Natural killer cell (primary cell): ENCODE measurements at regions not wholly inside any gene's neighbourhood (a gene's known extent, or its start where the extent isn't known, plus 50 kb on each side); places are given as distances from the start of the nearest gene placed in this dataset.

ENCODE experiments used
- ATAC-seq, 3 donors: fragments of 150-1000 bp in 2 of 3; fragments of 200-7000 bp in 1 of 3; cut with Tn5 transposase; 1 replicate in 1 of 3; 2 replicates in 2 of 3; pipeline ENCODE4 v1.10.0; 2021; ENCODE audit warnings: mild to moderate bottlenecking in 2 of 3, moderate library complexity in 2 of 3
- DNase-seq, 2 donors: peaks; one replicate each; pipeline versions ENCODE4 v3.0.0 to v3.0.0-alpha.2; 2013 to 2021; ENCODE audit warnings: mixed read lengths in 1 of 2
- H3K27ac ChIP-seq: one replicate; pipeline ENCODE4 v1.5.1; 2013; ENCODE audit warnings: mild to moderate bottlenecking, low read length
- H3K27me3 ChIP-seq: one replicate; pipeline ENCODE4 v1.6.1; 2013; ENCODE audit warnings: low read length; ENCODE audit not compliant: control insufficient read depth, insufficient read depth
- H3K36me3 ChIP-seq: one replicate; pipeline ENCODE4 v1.6.1; 2013; ENCODE audit warnings: low read length; ENCODE audit not compliant: control insufficient read depth, insufficient read depth
- H3K4me1 ChIP-seq: one replicate; pipeline ENCODE4 v1.6.1; 2013; ENCODE audit warnings: low read length; ENCODE audit not compliant: control insufficient read depth, insufficient read depth
- H3K4me3 ChIP-seq: one replicate; pipeline ENCODE4 v1.5.1; 2013; ENCODE audit warnings: low read length
- H3K9me3 ChIP-seq: one replicate; pipeline ENCODE4 v1.6.1; 2013; ENCODE audit warnings: low read length; ENCODE audit not compliant: control insufficient read depth, insufficient read depth
- H3K27ac Mint-ChIP-seq, 2 donors: one replicate each; pipeline ENCODE4 v1.8.0; 2022; ENCODE audit warnings: mild to moderate bottlenecking in 2 of 2, mixed read lengths in 2 of 2, moderate library complexity in 1 of 2
- H3K27me3 Mint-ChIP-seq, 2 donors: one replicate each; pipeline ENCODE4 v1.8.0; 2022; ENCODE audit warnings: low read depth in 2 of 2, mixed read lengths in 2 of 2
- H3K36me3 Mint-ChIP-seq: one replicate; pipeline ENCODE4 v1.8.0; 2022; ENCODE audit warnings: mixed read lengths
- H3K4me1 Mint-ChIP-seq, 2 donors: one replicate each; pipeline ENCODE4 v1.8.0; 2022; ENCODE audit warnings: mixed read lengths in 2 of 2
- H3K4me3 Mint-ChIP-seq: one replicate; pipeline ENCODE4 v1.8.0; 2022; ENCODE audit warnings: mild to moderate bottlenecking, moderate library complexity, mixed read lengths
- H3K9me3 Mint-ChIP-seq, 2 donors: one replicate each; pipeline ENCODE4 v1.8.0; 2022; ENCODE audit warnings: mixed read lengths in 2 of 2
- WGBS: methylation state at CpG from one replicate; pipeline ENCODE4 v1.1.7; 2013; ENCODE audit warnings: missing lambda C conversion rate; ENCODE audit not compliant: insufficient coverage; 5-methylcytosine and 5-hydroxymethylcytosine counted together
- intact Hi-C: fragments of 100-400 bp; cut with micrococcal nuclease; formaldehyde crosslinking; loops from one replicate; pipeline ENCODE4 v1.14.2; 2022
- TF ChIP-seq, protein P1 (sequence below): fragments of 200-600 bp; IDR thresholded peaks from one replicate; pipeline ENCODE4 v1.8.0; 2022; ENCODE audit warnings: antibody characterized with exemption

GRCh38 chr11:110032259-110032658 is 60.9 kb upstream of the ZC3H12C start:
- intact Hi-C loops, result no loop called here
- TF ChIP-seq, protein P1, sequence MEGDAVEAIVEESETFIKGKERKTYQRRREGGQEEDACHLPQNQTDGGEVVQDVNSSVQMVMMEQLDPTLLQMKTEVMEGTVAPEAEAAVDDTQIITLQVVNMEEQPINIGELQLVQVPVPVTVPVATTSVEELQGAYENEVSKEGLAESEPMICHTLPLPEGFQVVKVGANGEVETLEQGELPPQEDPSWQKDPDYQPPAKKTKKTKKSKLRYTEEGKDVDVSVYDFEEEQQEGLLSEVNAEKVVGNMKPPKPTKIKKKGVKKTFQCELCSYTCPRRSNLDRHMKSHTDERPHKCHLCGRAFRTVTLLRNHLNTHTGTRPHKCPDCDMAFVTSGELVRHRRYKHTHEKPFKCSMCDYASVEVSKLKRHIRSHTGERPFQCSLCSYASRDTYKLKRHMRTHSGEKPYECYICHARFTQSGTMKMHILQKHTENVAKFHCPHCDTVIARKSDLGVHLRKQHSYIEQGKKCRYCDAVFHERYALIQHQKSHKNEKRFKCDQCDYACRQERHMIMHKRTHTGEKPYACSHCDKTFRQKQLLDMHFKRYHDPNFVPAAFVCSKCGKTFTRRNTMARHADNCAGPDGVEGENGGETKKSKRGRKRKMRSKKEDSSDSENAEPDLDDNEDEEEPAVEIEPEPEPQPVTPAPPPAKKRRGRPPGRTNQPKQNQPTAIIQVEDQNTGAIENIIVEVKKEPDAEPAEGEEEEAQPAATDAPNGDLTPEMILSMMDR, result no peak
- H3K27me3 Mint-ChIP-seq, result peaks cover 0 to 3% of the 10 kb centered on the region in 2 donors
- Histone ChIP-seq H3K27me3 (no peaks in the 10 kb centered on the region), H3K9me3 (no peaks in the 10 kb centered on the region), H3K27ac (no peak overlapping the region), H3K4me1 (no peaks in the 10 kb centered on the region), H3K36me3 (no peaks in the 10 kb centered on the region), H3K4me3 (no peak overlapping the region)
- H3K4me3 Mint-ChIP-seq, result no peak overlapping the region
- 89% methylated on average over 4 of the region's 5 CpGs for WGBS
- DNase-seq, result no peak
- H3K4me1 Mint-ChIP-seq, result no peaks in the 10 kb centered on the region
- H3K27ac Mint-ChIP-seq, result no peak overlapping the region
- H3K36me3 Mint-ChIP-seq, result no peaks in the 10 kb centered on the region
- ATAC-seq, result no peak
- H3K9me3 Mint-ChIP-seq, result peaks cover 0 to 2% of the 10 kb centered on the region in 2 donors

- Histone ChIP-seq H3K4me1 (no peaks in the 10 kb centered on the region), H3K9me3 (no peaks in the 10 kb centered on the region), H3K36me3 (no peaks in the 10 kb centered on the region), H3K27ac (no peak overlapping the region), H3K27me3 (no peaks in the 10 kb centered on the region), H3K4me3 (no peak overlapping the region)
- no peaks in the 10 kb centered on the region for H3K36me3 Mint-ChIP-seq
- no peaks in the 10 kb centered on the region for H3K27me3 Mint-ChIP-seq
- H3K9me3 Mint-ChIP-seq, result peaks cover 0 to 2% of the 10 kb centered on the region in 2 donors
- no peak for DNase-seq
- no peaks in the 10 kb centered on the region for H3K4me1 Mint-ChIP-seq
- WGBS, result 36% methylated on average over 1 of the region's 1 CpG
- H3K27ac Mint-ChIP-seq, result no peak overlapping the region
- intact Hi-C loops, result no loop called here
- no peak overlapping the region for H3K4me3 Mint-ChIP-seq
- TF ChIP-seq, protein P1, result no peak
- ATAC-seq, result no peak
These were observed 60.1 kb upstream of the ZC3H12C start for GRCh38 chr11:110032957-110033570.

DNA sequence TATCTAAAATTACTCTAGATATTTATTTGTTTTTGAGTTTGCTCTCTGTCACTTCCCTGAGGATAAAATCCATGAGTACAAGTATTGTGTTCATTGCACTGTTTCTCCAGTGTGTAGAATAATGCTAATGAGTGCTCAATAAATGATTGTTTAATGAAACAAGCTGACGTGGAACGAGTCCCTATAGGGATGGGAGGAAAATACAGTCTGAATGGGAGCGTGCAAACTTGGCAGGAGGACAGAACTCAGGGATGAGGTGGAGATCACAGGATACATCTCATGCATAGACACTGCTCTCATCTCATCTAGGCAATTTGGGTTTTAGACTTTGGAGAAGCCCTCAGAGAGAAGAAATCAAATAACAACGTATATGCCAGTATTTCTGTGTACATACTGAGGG is 58.4 kb upstream of the ZC3H12C start:
- Mint-ChIP-seq H3K4me1 (no peaks in the 10 kb centered on the region), H3K27me3 (no peaks in the 10 kb centered on the region), H3K36me3 (no peaks in the 10 kb centered on the region), H3K4me3 (no peak overlapping the region), H3K27ac (no peak overlapping the region), H3K9me3 (peaks cover 0 to 2% of the 10 kb centered on the region in 2 donors)
- no peaks in the 10 kb centered on the region for H3K4me1 ChIP-seq
- ATAC-seq (no peak), DNase-seq (no peak)
- H3K27me3 ChIP-seq, result no peaks in the 10 kb centered on the region
- WGBS, result 83% methylated on average over 4 of the region's 4 CpGs
- no peaks in the 10 kb centered on the region for H3K9me3 ChIP-seq
- H3K27ac ChIP-seq, result no peak overlapping the region
- TF ChIP-seq, protein P1, result no peak
- H3K36me3 ChIP-seq, result no peaks in the 10 kb centered on the region
- intact Hi-C loops, result no loop called here
- no peak overlapping the region for H3K4me3 ChIP-seq

- Histone ChIP-seq H3K4me3 (no peak overlapping the region), H3K27me3 (no peaks in the 10 kb centered on the region), H3K27ac (no peak overlapping the region), H3K4me1 (no peaks in the 10 kb centered on the region), H3K36me3 (no peaks in the 10 kb centered on the region), H3K9me3 (no peaks in the 10 kb centered on the region)
- DNase-seq, result no peak
- TF ChIP-seq, protein P1, result no peak
- intact Hi-C loops, result no loop called here
- Mint-ChIP-seq H3K4me3 (no peak overlapping the region), H3K36me3 (no peaks in the 10 kb centered on the region), H3K27me3 (no peaks in the 10 kb centered on the region), H3K27ac (no peak overlapping the region), H3K4me1 (no peaks in the 10 kb centered on the region), H3K9me3 (peaks cover 0 to 2% of the 10 kb centered on the region in 2 donors)
- 88% methylated on average over 2 of the region's 2 CpGs for WGBS
- ATAC-seq, result no peak
These were observed 57.8 kb upstream of the ZC3H12C start for GRCh38 chr11:110035357-110035756.
